ENCODE measurements at regions not wholly inside any gene's neighbourhood (a gene's known extent, or its start where the extent isn't known, plus 50 kb on each side); places are given as distances from the start of the nearest gene placed in this dataset.

DNA sequence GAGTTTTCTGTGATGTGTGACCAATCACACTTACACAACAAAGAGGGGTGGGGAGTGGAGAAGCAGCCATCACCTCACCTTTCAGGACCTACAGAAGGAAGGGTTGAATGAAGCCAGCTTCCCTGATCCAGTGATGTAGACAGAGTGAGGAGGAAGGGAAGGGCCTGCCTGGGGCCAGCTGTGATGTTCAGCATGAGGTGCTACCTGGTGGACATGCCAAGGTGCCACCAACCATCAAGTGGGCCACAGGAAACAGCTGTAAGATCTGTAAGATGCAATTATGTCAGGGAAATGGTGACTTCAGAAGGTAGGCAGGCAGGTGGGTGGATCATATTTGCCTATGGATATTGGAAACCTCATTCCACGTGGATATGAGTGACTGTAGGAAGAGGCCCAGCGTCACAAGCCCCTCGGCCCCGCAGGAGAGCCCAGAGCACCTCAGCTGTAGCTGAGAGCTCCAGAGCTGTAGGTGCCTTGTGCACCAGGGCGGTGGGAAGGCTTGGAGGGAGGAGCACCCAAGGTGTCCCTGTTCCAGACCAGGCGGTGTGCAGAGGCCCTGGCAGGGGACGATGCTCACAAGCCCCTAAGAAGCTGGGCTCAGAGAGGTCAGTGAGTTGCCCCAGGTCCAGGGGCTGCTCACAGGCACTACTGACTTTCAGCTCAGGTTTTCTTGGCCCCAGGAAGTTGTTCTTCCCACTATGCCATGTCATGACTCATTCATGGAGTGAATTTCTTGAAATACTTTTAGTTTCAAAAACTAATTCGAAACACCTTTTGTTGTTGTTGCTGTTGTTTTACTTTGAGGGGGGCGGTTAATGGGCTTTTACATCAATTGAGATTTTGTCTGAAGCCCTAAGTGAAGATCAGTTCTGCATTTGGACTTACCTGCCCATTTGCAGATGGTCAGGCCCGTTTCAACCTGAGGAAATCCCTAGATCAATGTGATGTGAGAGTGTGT, 94.2 kb upstream of the ALDH1A3 start:
- no peak for DNase-seq

- no peak for DNase-seq
Measured at GRCh38 chr15:100786139-100786531, 93.5 kb upstream of the ALDH1A3 start.

GRCh38 chr15:100786901-100787566, 92.6 kb upstream of the ALDH1A3 start:
- DNase-seq = no peak

GRCh38 chr15:100787567-100788417, 91.8 kb upstream of the ALDH1A3 start:
- no peak for DNase-seq

DNA sequence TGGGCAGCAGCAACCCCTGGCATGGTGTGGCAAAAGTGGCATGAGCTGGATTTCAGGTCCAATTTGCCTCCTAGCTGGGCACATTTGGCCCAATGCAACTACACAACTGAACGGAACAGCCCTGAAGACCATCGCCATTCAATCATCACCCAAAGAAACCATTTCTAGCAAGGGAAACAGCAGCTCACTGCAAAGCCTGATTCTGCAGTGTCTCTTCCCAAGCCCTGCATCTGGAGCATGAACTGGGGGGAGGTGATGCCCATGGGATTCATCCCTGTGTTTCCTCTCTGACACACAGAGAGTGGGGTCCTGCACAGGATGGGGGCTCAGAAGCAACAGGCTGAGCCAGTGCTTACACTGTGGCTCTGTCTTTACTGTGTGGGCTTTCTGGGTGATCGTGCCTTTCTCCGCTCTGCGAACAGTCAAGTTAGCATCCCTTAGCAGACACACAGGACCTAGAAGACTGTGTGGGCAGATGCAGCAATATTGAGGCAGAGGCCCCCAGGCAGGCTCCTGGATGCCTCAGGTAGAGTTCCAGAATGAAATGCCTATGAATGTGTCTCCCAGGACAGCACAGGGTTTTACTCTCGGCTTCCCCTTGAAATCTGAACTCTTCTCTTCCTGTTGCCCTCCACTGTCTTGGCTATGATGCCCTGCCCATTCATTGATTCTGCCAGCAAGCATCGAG, 91.1 kb upstream of the ALDH1A3 start:
- DNase-seq = no peak

GRCh38 chr15:100790786-100791265, 88.8 kb upstream of the ALDH1A3 start:
- no peak for DNase-seq

DNA sequence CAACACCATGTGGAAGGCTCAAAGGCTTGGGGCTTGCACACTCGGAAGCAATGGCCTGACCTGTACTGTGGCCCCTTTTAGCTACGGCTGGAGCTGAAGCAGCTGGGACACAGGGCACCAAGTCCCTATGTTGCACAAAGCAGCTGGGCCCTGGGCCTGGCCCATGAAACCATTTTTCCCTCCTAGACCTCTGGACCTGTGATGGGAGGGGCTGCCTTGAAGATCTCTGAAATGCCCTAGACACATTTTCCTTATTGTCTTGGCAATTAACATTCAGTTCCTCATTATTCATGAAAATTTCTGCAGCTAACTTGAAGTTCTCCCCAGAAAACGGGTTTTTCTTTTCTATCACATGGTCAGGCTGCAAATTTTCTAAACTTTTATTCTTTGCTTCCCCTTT, 85.6 kb upstream of the ALDH1A3 start:
- no peak for DNase-seq

GRCh38 chr15:100801256-100801900, 78.3 kb upstream of the ALDH1A3 start:
- no peak for DNase-seq

GRCh38 chr15:100802421-100803170, 77.0 kb upstream of the ALDH1A3 start:
- no peak for DNase-seq

- DNase-seq = no peak
Measured at GRCh38 chr15:100803171-100803440, 76.5 kb upstream of the ALDH1A3 start.

- DNase-seq = no peak
Measured at GRCh38 chr15:100806157-100806556, 73.5 kb upstream of the ALDH1A3 start.

GRCh38 chr15:100807028-100807427, 72.6 kb upstream of the ALDH1A3 start:
- no peak for DNase-seq

- DNase-seq = no peak
Measured at GRCh38 chr15:100808691-100809090, 70.9 kb upstream of the ALDH1A3 start.

GRCh38 chr15:100809151-100809550, 70.5 kb upstream of the ALDH1A3 start:
- no peak for DNase-seq

GRCh38 chr15:100809587-100809986, 70.0 kb upstream of the ALDH1A3 start:
- DNase-seq = no peak

GRCh38 chr15:100810229-100810628, 69.4 kb upstream of the ALDH1A3 start:
- no peak for DNase-seq

GRCh38 chr15:100810831-100811230, 68.8 kb upstream of the ALDH1A3 start:
- DNase-seq = no peak

- no peak for DNase-seq
Measured at GRCh38 chr15:100812802-100813201, 66.8 kb upstream of the ALDH1A3 start.

GRCh38 chr15:100818927-100819326, 60.7 kb upstream of the ALDH1A3 start:
- DNase-seq = no peak

DNA sequence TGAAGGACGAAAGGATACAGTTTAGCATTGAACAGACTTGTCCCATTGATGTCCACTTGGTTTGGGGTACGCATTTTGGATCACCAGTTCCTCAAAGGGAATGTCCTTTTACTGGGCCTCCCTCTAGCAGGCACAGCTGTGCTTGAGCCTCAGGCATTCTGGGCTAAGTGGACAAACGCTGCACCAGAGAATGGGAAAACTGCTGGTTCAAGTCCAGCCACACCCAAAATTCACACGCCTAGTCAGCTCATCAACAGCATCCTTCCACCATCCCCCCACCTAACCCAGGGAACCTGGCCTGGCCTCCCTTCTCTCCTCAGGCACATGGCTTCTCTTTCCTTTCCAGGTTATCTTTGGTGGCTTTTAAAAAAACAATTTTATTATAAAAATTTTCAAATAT, 59.1 kb upstream of the ALDH1A3 start:
- no peak for DNase-seq

DNA sequence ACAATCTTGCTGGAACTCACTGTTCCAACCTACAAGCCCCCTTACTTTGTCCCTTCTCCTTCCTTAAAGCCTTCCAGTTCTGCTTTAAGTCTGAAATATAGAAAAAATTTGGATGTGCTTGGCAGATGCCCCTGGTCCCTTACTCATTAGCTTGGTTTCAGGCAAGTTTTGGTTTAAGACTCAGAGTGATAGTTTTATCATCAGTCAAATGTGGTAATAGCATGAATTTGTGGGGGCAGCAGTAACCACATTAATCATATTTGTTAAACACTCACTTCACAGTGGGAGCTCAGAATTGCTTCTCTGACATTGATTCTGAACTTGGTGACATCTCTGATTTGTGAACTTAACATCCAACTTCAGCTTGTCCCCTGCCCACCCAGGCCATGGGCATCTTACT, 58.3 kb upstream of the ALDH1A3 start:
- no peak for DNase-seq

- DNase-seq = no peak
Measured at GRCh38 chr15:100824211-100824610, 55.4 kb upstream of the ALDH1A3 start.
